ENCODE measurements at regions not wholly inside any gene's neighbourhood (a gene's known extent, or its start where the extent isn't known, plus 50 kb on each side); places are given as distances from the start of the nearest gene placed in this dataset.

GRCh38 chr1:57674801-57675200 lies 250.9 kb upstream of the DAB1 start:
- intact Hi-C loops (cut with DNase I) = no loop called here
- Histone ChIP-seq H3K36me3 (no peaks in the 10 kb centered on the region), H3K4me1 (no peaks in the 10 kb centered on the region), H3K27ac (no peak overlapping the region), H3K4me3 (no peak overlapping the region), H3K27me3 (no peaks in the 10 kb centered on the region), H3K9me3 (no peaks in the 10 kb centered on the region)
- ATAC-seq = no peak
- no peak for DNase-seq
- TF ChIP-seq CTCF (IDR thresholded peaks at IDR 0.05) (no peak), POLR2A (IDR thresholded peaks at IDR 0.05) (no peak)

- TF ChIP-seq CTCF (IDR thresholded peaks at IDR 0.05) (no peak), POLR2A (IDR thresholded peaks at IDR 0.05) (no peak)
- ATAC-seq (no peak), DNase-seq (no peak)
- no peak overlapping the region for H3K27ac ChIP-seq
- no peaks in the 10 kb centered on the region for H3K9me3 ChIP-seq
- H3K36me3 ChIP-seq = no peaks in the 10 kb centered on the region
- H3K4me1 ChIP-seq = no peaks in the 10 kb centered on the region
- no peak overlapping the region for H3K4me3 ChIP-seq
- H3K27me3 ChIP-seq = no peaks in the 10 kb centered on the region
- intact Hi-C loops (cut with DNase I) = no loop called here
- WGBS (ENCODE audit: insufficient coverage, low coverage, low lambda C conversion rate, missing lambda C conversion rate) = 88% methylated on average over 1 of the region's 1 CpG
Measured at GRCh38 chr1:57672346-57673140, 248.7 kb upstream of the DAB1 start.

GRCh38 chr1:57671750-57672149 lies 247.9 kb upstream of the DAB1 start:
- ATAC-seq = no peak
- H3K4me1 ChIP-seq = no peaks in the 10 kb centered on the region
- no peak overlapping the region for H3K4me3 ChIP-seq
- no peaks in the 10 kb centered on the region for H3K36me3 ChIP-seq
- intact Hi-C loops (cut with DNase I) = no loop called here
- TF ChIP-seq CTCF (IDR thresholded peaks at IDR 0.05) = no peak
- TF ChIP-seq POLR2A (IDR thresholded peaks at IDR 0.05) = no peak
- H3K27ac ChIP-seq = no peak overlapping the region
- DNase-seq = no peak
- H3K9me3 ChIP-seq = no peaks in the 10 kb centered on the region
- no peaks in the 10 kb centered on the region for H3K27me3 ChIP-seq

- H3K4me1 ChIP-seq = no peaks in the 10 kb centered on the region
- intact Hi-C loops (cut with DNase I) = no loop called here
- no peak overlapping the region for H3K4me3 ChIP-seq
- TF ChIP-seq POLR2A (IDR thresholded peaks at IDR 0.05) (no peak), CTCF (IDR thresholded peaks at IDR 0.05) (no peak)
- no peaks in the 10 kb centered on the region for H3K9me3 ChIP-seq
- 67% methylated on average over 1 of the region's 1 CpG for WGBS (ENCODE audit: insufficient coverage, low coverage, low lambda C conversion rate, missing lambda C conversion rate)
- H3K27ac ChIP-seq = no peak overlapping the region
- no peaks in the 10 kb centered on the region for H3K27me3 ChIP-seq
- no peaks in the 10 kb centered on the region for H3K36me3 ChIP-seq
- DNase-seq (no peak), ATAC-seq (no peak)
Measured at GRCh38 chr1:57659804-57660203, 235.9 kb upstream of the DAB1 start.

GRCh38 chr1:57655161-57655560 lies 231.3 kb upstream of the DAB1 start:
- Histone ChIP-seq H3K4me3 (no peak overlapping the region), H3K9me3 (no peaks in the 10 kb centered on the region), H3K4me1 (no peaks in the 10 kb centered on the region), H3K36me3 (no peaks in the 10 kb centered on the region), H3K27me3 (no peaks in the 10 kb centered on the region), H3K27ac (no peak overlapping the region)
- WGBS (ENCODE audit: insufficient coverage, low coverage, low lambda C conversion rate, missing lambda C conversion rate) = 54% methylated on average over 3 of the region's 3 CpGs
- intact Hi-C loops (cut with DNase I) = no loop called here
- DNase-seq = no peak
- no peak for ATAC-seq
- no peak for TF ChIP-seq CTCF (IDR thresholded peaks at IDR 0.05)
- TF ChIP-seq POLR2A (IDR thresholded peaks at IDR 0.05) = no peak
